ENCODE measurements at regions not wholly inside any gene's neighbourhood (a gene's known extent, or its start where the extent isn't known, plus 50 kb on each side); places are given as distances from the start of the nearest gene placed in this dataset.

- no peak for TF ChIP-seq CTCF (IDR thresholded peaks at IDR 0.05)
- no peak for TF ChIP-seq EP300 (IDR thresholded peaks at IDR 0.05; ENCODE audit: low read depth)
- TF ChIP-seq POLR2AphosphoS5 (IDR thresholded peaks at IDR 0.05), result no peak
- TF ChIP-seq POLR2A (IDR thresholded peaks at IDR 0.05), result no peak
Measured at GRCh38 chr5:8418049-8418426, 549.1 kb downstream of the MTRR start.

Data from transverse colon (tissue), 4 donors.